ENCODE measurements at regions not wholly inside any gene's neighbourhood (a gene's known extent, or its start where the extent isn't known, plus 50 kb on each side); places are given as distances from the start of the nearest gene placed in this dataset.
"Not testable (repeated sequence)": the region's sequence is repeated elsewhere in the genome, so short reads cannot be mapped to it uniquely, and the experiment has no call there.

DNA sequence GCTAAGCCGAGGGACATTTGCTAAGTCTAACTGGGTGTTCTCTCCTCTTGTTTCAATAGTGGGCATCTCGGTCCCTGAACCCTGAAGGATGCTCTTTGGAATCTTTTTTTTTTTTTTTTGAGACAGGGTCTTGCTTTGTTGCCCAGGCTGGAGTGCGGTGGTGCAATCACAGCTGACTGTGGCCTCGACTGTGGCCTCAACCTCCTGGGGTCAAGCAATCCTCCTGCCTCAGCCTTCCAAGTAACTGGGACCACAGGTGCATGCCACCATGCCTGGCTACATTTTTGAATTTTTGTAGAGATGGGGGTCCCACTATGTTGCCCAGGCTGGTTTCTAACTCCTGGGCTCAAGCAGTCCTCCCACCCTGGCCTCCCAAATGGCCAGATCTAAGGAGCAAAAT, 119.0 kb upstream of the SDK1 start:
- not testable (repeated sequence) for H3K4me1 ChIP-seq (ENCODE audit: low read length); H3K79me2 ChIP-seq (ENCODE audit: low read length); H4K20me1 ChIP-seq (ENCODE audit: insufficient read depth, low read depth, low read length); H3K4me3 ChIP-seq (ENCODE audit: low read length); H3K9ac ChIP-seq (ENCODE audit: low read length); H3K36me3 ChIP-seq (ENCODE audit: insufficient read depth, low read length); H3K27ac ChIP-seq (ENCODE audit: low read length); H3K4me2 ChIP-seq (ENCODE audit: low read depth, low read length, poor library complexity, severe bottlenecking); DNase-seq; H3K9me2 ChIP-seq (replicated peaks; ENCODE audit: insufficient read depth, low read length); H3K27me3 ChIP-seq (ENCODE audit: low read length); H2AFZ ChIP-seq (ENCODE audit: low read length); H3K9me3 ChIP-seq (ENCODE audit: low read length)

DNA sequence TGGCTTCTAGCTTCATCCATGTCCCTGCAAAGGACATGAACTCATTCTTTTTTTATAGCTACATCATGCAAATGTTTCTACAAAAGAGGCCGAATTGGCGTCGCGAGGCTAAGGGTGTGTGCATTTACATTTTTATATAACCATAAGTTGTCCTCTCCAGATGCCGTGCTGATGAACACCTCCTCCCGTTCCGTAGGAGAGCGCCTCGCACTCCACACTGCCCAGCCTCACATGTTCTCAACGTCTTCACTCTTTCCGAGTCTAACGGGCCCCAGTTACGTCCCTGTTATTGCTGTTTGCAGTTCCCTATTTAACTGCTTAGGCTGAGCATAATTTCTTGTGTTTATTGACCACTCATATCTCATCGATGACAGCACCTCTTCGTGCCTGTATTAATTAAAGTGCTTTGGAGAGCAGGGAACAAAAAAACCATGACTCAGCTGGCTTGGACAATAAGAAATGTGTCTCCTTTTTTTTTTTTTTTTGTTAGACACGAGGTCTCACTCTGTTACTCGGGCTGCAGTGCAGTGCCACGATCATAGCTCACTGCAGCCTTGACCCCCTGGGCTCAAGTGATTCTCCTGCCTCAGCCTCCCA, 113.5 kb upstream of the SDK1 start:
- H3K9me3 ChIP-seq (ENCODE audit: low read length): no peaks in the 10 kb centered on the region
- no peak overlapping the region for H3K4me2 ChIP-seq (ENCODE audit: low read depth, low read length, poor library complexity, severe bottlenecking)
- H3K36me3 ChIP-seq (ENCODE audit: insufficient read depth, low read length): no peaks in the 10 kb centered on the region
- H3K27me3 ChIP-seq (ENCODE audit: low read length): no peaks in the 10 kb centered on the region
- no peaks in the 10 kb centered on the region for H3K79me2 ChIP-seq (ENCODE audit: low read length)
- no peak overlapping the region for H2AFZ ChIP-seq (ENCODE audit: low read length)
- H3K4me3 ChIP-seq (ENCODE audit: low read length): no peak overlapping the region
- no peaks in the 10 kb centered on the region; the same call in 1 of the 2 replicates for H4K20me1 ChIP-seq (ENCODE audit: insufficient read depth, low read depth, low read length)
- H3K9me2 ChIP-seq (replicated peaks; ENCODE audit: insufficient read depth, low read length): no peaks in the 10 kb centered on the region
- no peak overlapping the region for H3K27ac ChIP-seq (ENCODE audit: low read length)
- no peak overlapping the region for H3K9ac ChIP-seq (ENCODE audit: low read length)
- H3K4me1 ChIP-seq (ENCODE audit: low read length): no peaks in the 10 kb centered on the region
- DNase-seq: no peak

DNA sequence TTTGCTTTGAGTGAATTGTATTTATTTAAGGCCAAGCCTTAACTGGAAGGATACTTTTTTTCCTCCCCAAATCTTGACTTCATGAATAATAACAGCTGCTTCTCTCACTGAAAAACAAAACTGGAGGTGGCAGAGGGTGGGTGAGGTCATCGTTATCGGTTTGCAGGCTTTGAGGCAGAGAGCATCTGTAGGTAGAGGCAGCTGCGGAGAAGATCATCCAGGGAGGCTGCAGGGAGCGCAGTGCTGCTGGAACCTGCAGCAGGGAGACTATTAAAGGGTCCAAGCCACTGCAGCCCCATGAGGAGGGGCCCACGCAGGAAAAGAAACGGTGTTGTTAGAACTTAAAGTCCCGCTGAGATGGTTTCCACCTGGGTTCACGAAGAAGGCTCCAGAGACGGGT, 112.1 kb upstream of the SDK1 start:
- Histone ChIP-seq H3K9me2 (replicated peaks; ENCODE audit: insufficient read depth, low read length) (no peaks in the 10 kb centered on the region), H3K4me2 (ENCODE audit: low read depth, low read length, poor library complexity, severe bottlenecking) (no peak overlapping the region), H3K79me2 (ENCODE audit: low read length) (no peaks in the 10 kb centered on the region), H3K27ac (ENCODE audit: low read length) (no peak overlapping the region), H2AFZ (ENCODE audit: low read length) (no peak overlapping the region), H3K9me3 (ENCODE audit: low read length) (no peaks in the 10 kb centered on the region), H4K20me1 (ENCODE audit: insufficient read depth, low read depth, low read length) (no peaks in the 10 kb centered on the region), H3K27me3 (ENCODE audit: low read length) (no peaks in the 10 kb centered on the region), H3K9ac (ENCODE audit: low read length) (no peak overlapping the region), H3K36me3 (ENCODE audit: insufficient read depth, low read length) (no peaks in the 10 kb centered on the region), H3K4me3 (ENCODE audit: low read length) (no peak overlapping the region), H3K4me1 (ENCODE audit: low read length) (no peaks in the 10 kb centered on the region)
- no peak for DNase-seq

DNA sequence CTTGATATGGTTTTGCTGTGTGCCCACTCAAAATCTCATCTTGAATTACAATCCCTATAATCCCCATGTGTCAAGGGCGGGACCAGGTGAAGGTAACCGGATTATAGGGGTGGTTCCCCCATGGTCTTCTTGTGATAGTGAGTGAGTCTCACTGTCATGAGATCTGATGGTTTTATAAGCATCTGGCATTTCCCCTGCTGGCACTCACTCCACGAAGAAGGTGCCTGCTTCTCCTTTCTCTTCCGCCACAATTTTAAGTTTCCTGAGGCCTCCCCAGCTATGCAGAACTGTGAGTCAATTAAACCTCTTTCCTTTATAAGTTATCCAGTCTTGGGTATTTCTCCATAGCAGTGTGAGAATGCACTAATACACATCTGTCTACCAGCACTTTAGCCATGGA, 109.5 kb upstream of the SDK1 start:
- Histone ChIP-seq H3K9ac (ENCODE audit: low read length) (no peak overlapping the region), H2AFZ (ENCODE audit: low read length) (no peak overlapping the region), H3K4me2 (ENCODE audit: low read depth, low read length, poor library complexity, severe bottlenecking) (no peak overlapping the region), H4K20me1 (ENCODE audit: insufficient read depth, low read depth, low read length) (no peaks in the 10 kb centered on the region), H3K4me3 (ENCODE audit: low read length) (no peak overlapping the region), H3K36me3 (ENCODE audit: insufficient read depth, low read length) (no peaks in the 10 kb centered on the region), H3K9me2 (replicated peaks; ENCODE audit: insufficient read depth, low read length) (no peaks in the 10 kb centered on the region), H3K4me1 (ENCODE audit: low read length) (no peaks in the 10 kb centered on the region), H3K79me2 (ENCODE audit: low read length) (no peaks in the 10 kb centered on the region), H3K27ac (ENCODE audit: low read length) (no peak overlapping the region), H3K27me3 (ENCODE audit: low read length) (no peaks in the 10 kb centered on the region), H3K9me3 (ENCODE audit: low read length) (no peaks in the 10 kb centered on the region)
- no peak for DNase-seq

DNA sequence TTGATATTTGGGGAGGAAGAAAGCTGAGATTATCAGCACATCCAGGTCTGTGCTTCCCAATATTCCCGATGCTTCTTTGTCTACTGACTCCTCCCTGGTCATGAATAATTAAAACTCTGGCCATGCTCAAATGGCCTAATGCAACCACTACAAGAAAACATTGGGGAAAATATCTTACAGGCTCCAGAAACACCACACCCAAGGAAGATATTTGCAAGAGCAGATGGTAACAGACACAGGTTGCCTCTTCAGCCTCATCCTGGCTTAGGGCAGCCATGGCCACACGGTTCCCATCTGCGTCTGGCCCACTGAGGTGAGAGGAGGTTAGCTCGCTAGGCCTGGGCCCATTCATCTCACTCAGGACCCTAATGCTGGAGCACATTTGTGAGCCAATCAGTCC, 108.4 kb upstream of the SDK1 start:
- Histone ChIP-seq H3K27ac (ENCODE audit: low read length) (no peak overlapping the region), H3K9ac (ENCODE audit: low read length) (no peak overlapping the region), H3K9me3 (ENCODE audit: low read length) (no peaks in the 10 kb centered on the region), H3K4me1 (ENCODE audit: low read length) (no peaks in the 10 kb centered on the region), H3K36me3 (ENCODE audit: insufficient read depth, low read length) (no peaks in the 10 kb centered on the region), H3K4me2 (ENCODE audit: low read depth, low read length, poor library complexity, severe bottlenecking) (no peak overlapping the region), H4K20me1 (ENCODE audit: insufficient read depth, low read depth, low read length) (no peaks in the 10 kb centered on the region), H2AFZ (ENCODE audit: low read length) (no peak overlapping the region), H3K79me2 (ENCODE audit: low read length) (no peaks in the 10 kb centered on the region), H3K27me3 (ENCODE audit: low read length) (no peaks in the 10 kb centered on the region), H3K4me3 (ENCODE audit: low read length) (no peak overlapping the region), H3K9me2 (replicated peaks; ENCODE audit: insufficient read depth, low read length) (no peaks in the 10 kb centered on the region)
- DNase-seq: no peak

DNA sequence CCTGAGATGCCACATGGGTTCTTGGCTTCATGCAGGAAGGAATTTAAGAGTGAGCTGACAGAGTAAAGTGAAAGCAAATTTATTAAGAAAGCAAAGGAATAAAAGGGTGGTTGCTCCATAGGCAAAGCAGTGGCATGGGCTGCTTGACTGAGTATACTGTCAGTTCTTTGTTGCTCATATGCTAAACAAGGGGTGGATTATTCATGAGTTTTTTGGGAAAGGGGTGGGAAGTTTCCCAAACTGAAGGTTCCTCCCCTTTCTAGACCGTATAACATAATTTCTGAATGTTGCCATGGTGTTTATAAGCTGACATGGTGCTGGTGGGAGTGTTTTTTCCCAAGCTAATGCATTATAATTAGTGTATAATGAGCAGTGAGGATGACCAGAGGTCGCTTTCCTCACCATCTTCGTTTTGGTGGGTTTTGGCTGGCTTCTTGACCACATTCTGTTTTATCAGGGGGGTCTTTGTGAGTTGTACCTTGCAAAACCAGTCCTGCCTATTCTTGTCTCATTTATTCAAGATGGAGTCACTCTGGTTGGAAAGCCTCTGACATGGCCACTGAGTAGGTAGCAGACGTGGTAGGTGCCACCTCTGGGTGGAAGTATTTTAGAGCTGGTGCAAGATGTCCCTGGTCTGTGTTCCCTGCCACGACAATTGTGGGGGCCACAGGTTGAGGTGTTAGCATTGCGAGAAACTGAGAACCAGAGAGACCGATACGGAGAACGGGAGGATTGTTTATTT, 107.5 kb upstream of the SDK1 start:
- DNase-seq: no peak
- Histone ChIP-seq H4K20me1 (ENCODE audit: insufficient read depth, low read depth, low read length) (no peaks in the 10 kb centered on the region), H3K9me3 (ENCODE audit: low read length) (no peaks in the 10 kb centered on the region), H3K9me2 (replicated peaks; ENCODE audit: insufficient read depth, low read length) (no peaks in the 10 kb centered on the region), H3K36me3 (ENCODE audit: insufficient read depth, low read length) (no peaks in the 10 kb centered on the region), H3K27ac (ENCODE audit: low read length) (no peak overlapping the region), H2AFZ (ENCODE audit: low read length) (no peak overlapping the region), H3K9ac (ENCODE audit: low read length) (no peak overlapping the region), H3K4me2 (ENCODE audit: low read depth, low read length, poor library complexity, severe bottlenecking) (no peak overlapping the region), H3K4me3 (ENCODE audit: low read length) (no peak overlapping the region), H3K27me3 (ENCODE audit: low read length) (no peaks in the 10 kb centered on the region), H3K79me2 (ENCODE audit: low read length) (no peaks in the 10 kb centered on the region), H3K4me1 (ENCODE audit: low read length) (no peaks in the 10 kb centered on the region)

DNA sequence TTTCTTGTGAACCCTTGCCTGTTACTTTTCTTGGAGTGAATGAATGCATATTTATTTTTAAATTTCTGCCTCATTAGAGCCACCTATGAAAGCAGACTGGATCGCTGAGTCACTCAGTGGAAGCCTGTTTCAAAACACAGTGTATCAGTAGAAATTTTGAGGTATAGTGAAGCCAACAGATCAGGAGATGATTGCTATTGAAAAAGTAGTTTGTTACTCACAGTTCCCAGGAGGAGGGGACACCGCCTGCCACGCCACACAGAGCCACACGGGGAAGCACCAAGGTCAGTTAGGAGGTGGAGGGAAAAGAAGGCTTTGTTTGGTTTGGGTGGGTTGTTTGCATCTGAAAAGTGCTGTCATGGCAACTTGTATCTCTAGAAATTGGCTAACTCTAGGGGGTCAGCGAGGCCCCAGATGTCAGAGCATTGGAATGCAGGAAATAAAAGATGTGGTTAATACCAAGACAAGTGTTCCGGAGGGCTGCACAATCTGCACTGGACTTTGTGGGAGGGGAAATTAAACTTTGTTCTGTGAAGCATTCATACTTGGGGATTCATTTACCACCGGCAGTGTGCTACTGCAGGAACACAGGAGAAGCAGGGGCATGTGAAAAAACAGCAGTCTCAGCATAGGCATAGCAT, 106.4 kb upstream of the SDK1 start:
- Histone ChIP-seq H3K4me2 (ENCODE audit: low read depth, low read length, poor library complexity, severe bottlenecking) (no peak overlapping the region), H3K4me1 (ENCODE audit: low read length) (no peaks in the 10 kb centered on the region), H3K9ac (ENCODE audit: low read length) (no peak overlapping the region)

DNA sequence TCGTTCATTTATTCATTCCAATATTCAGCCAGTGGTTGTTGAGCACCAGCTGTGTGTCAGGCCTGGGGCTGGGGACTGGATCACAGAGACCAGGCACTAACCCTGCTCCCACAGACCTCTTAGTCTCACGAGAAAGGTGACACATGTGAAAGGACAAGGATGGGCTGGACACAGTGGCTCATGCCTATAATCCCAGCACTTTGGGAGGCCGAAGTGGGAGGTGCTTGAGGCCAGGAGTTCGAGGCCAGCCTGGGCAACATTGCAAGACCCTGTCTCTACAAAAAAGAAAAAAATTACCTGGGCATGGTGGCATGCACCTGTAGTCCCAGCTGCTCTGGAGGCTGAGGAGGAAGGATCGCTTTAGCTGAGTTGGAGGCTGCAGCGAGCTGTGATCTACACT, 105.9 kb upstream of the SDK1 start:
- Histone ChIP-seq H3K27me3 (ENCODE audit: low read length) (no peaks in the 10 kb centered on the region), H3K27ac (ENCODE audit: low read length) (no peak overlapping the region), H3K9ac (ENCODE audit: low read length) (no peak overlapping the region), H3K4me3 (ENCODE audit: low read length) (no peak overlapping the region), H3K79me2 (ENCODE audit: low read length) (no peaks in the 10 kb centered on the region), H4K20me1 (ENCODE audit: insufficient read depth, low read depth, low read length) (no peaks in the 10 kb centered on the region), H2AFZ (ENCODE audit: low read length) (no peak overlapping the region; the same call in 1 of the 2 replicates), H3K4me2 (ENCODE audit: low read depth, low read length, poor library complexity, severe bottlenecking) (no peak overlapping the region), H3K9me3 (ENCODE audit: low read length) (no peaks in the 10 kb centered on the region), H3K4me1 (ENCODE audit: low read length) (no peaks in the 10 kb centered on the region), H3K36me3 (ENCODE audit: insufficient read depth, low read length) (no peaks in the 10 kb centered on the region), H3K9me2 (replicated peaks; ENCODE audit: insufficient read depth, low read length) (no peaks in the 10 kb centered on the region)
- no peak for DNase-seq

More for the DNA sequence above, 106.4 kb upstream of the SDK1 start:
- H3K27ac ChIP-seq (ENCODE audit: low read length): no peak overlapping the region
- H3K27me3 ChIP-seq (ENCODE audit: low read length): no peaks in the 10 kb centered on the region
- DNase-seq: no peak
- no peak overlapping the region; the same call in 1 of the 2 replicates for H2AFZ ChIP-seq (ENCODE audit: low read length)
- H3K36me3 ChIP-seq (ENCODE audit: insufficient read depth, low read length): no peaks in the 10 kb centered on the region
- H3K79me2 ChIP-seq (ENCODE audit: low read length): no peaks in the 10 kb centered on the region
- no peaks in the 10 kb centered on the region for H4K20me1 ChIP-seq (ENCODE audit: insufficient read depth, low read depth, low read length)
- H3K4me3 ChIP-seq (ENCODE audit: low read length): no peak overlapping the region
- no peaks in the 10 kb centered on the region for H3K9me3 ChIP-seq (ENCODE audit: low read length)
- H3K9me2 ChIP-seq (replicated peaks; ENCODE audit: insufficient read depth, low read length): no peaks in the 10 kb centered on the region
